NCI-H345 (cell line): ENCODE measurements at regions not wholly inside any gene's neighbourhood (a gene's known extent, or its start where the extent isn't known, plus 50 kb on each side); places are given as distances from the start of the nearest gene placed in this dataset.
"Not testable (repeated sequence)": the region's sequence is repeated elsewhere in the genome, so short reads cannot be mapped to it uniquely, and the experiment has no call there.

Experiments used
- DNase-seq: peaks from one replicate; lab custom pipeline; 2025; lab: John Stamatoyannopoulos, UW

- DNase-seq = no peak
Measured at GRCh38 chr17:77341069-77341541, 200.3 kb downstream of the SEC14L1 start.

- DNase-seq = not testable (repeated sequence)
Measured at GRCh38 chr17:77342656-77342990, 201.9 kb downstream of the SEC14L1 start.

GRCh38 chr17:77343031-77343800 lies 202.4 kb downstream of the SEC14L1 start:
- DNase-seq = no peak

GRCh38 chr17:77344038-77344437 lies 203.3 kb downstream of the SEC14L1 start:
- DNase-seq = no peak

GRCh38 chr17:77345260-77345910 lies 204.6 kb downstream of the SEC14L1 start:
- DNase-seq = no peak

- no peak for DNase-seq
Measured at GRCh38 chr17:77346765-77347164, 206.0 kb downstream of the SEC14L1 start.

GRCh38 chr17:77347544-77347943 lies 206.8 kb downstream of the SEC14L1 start:
- no peak for DNase-seq

GRCh38 chr17:77349976-77350830 lies 209.4 kb downstream of the SEC14L1 start:
- DNase-seq = no peak

GRCh38 chr17:77352441-77352840 lies 211.7 kb downstream of the SEC14L1 start:
- no peak for DNase-seq

- DNase-seq = no peak
Measured at GRCh38 chr17:77352996-77353395, 212.2 kb downstream of the SEC14L1 start.

GRCh38 chr17:77353684-77354419 lies 213.1 kb downstream of the SEC14L1 start:
- no peak for DNase-seq

- DNase-seq = no peak
Measured at GRCh38 chr17:77354420-77354669, 213.6 kb downstream of the SEC14L1 start.

GRCh38 chr17:77354670-77355455 lies 214.1 kb downstream of the SEC14L1 start:
- no peak for DNase-seq

- DNase-seq = no peak
Measured at GRCh38 chr17:77356109-77356689, 215.4 kb downstream of the SEC14L1 start.

GRCh38 chr17:77356690-77357201 lies 216.0 kb downstream of the SEC14L1 start:
- DNase-seq = no peak

GRCh38 chr17:77358801-77359200 lies 218.0 kb downstream of the SEC14L1 start:
- no peak for DNase-seq

- DNase-seq = no peak
Measured at GRCh38 chr17:77359236-77359635, 218.5 kb downstream of the SEC14L1 start.

- DNase-seq = no peak
Measured at GRCh38 chr17:77361986-77362620, 221.3 kb downstream of the SEC14L1 start.

- DNase-seq = no peak
Measured at GRCh38 chr17:77363821-77364361, 223.1 kb downstream of the SEC14L1 start.

- no peak for DNase-seq
Measured at GRCh38 chr17:77364381-77364911, 223.7 kb downstream of the SEC14L1 start.
